PC-9 (cell line): ENCODE measurements at regions not wholly inside any gene's neighbourhood (a gene's known extent, or its start where the extent isn't known, plus 50 kb on each side); places are given as distances from the start of the nearest gene placed in this dataset.

ENCODE experiments used
- BruUV-seq: library from RNA; stranded (reverse); fragments of 400-500 nt; replicated peaks from 2 replicates; lab custom pipeline; 2021; lab: Mats Ljungman, UMichigan
- CTCF ChIA-PET: fragments of 300-600 bp; sonication (Branson Sonifier 250); formaldehyde crosslinking; loops from one replicate; lab custom pipeline; 2022; ENCODE audit warnings: antibody characterized with exemption; lab: Charles Lee
- POLR2A ChIA-PET: fragments of 300-600 bp; sonication (Branson Sonifier 250); formaldehyde crosslinking; loops from one replicate; lab custom pipeline; 2022; ENCODE audit warnings: antibody characterized with exemption; ENCODE audit not compliant: unreplicated experiment; lab: Charles Lee
- DNase-seq, 2 experiments: peaks; one replicate each; pipeline versions ENCODE4 v3.0.0 to v3.0.0-alpha.2; 2015 to 2022; ENCODE audit warnings: mixed read lengths in 1 of 2
- H2AFZ ChIP-seq: fragments of 200-600 bp; sonication (generic); 2 replicates; pipeline ENCODE4 v1.8.1; 2017; ENCODE audit warnings: antibody characterized with exemption
- H3F3A ChIP-seq: fragments of 200-600 bp; sonication (generic); 2 replicates; pipeline ENCODE4 v1.8.1; 2017; ENCODE audit warnings: antibody characterized with exemption, mild to moderate bottlenecking, low read depth; ENCODE audit not compliant: insufficient read depth
- H3K27ac ChIP-seq: fragments of 200-600 bp; sonication (generic); 2 replicates; pipeline ENCODE4 v1.6.1; 2016; ENCODE audit warnings: mixed run types
- H3K27me3 ChIP-seq: fragments of 200-600 bp; sonication (generic); 2 replicates; pipeline ENCODE4 v1.6.1; 2016; ENCODE audit warnings: low read depth, mixed run types; ENCODE audit not compliant: insufficient read depth
- H3K36me3 ChIP-seq: fragments of 200-600 bp; sonication (generic); 2 replicates; pipeline ENCODE4 v1.6.1; 2016; ENCODE audit warnings: low read depth, mixed run types
- H3K4me1 ChIP-seq: fragments of 200-600 bp; sonication (generic); replicated peaks from 2 replicates; pipeline ENCODE4 v1.6.1; 2016; ENCODE audit warnings: mixed run types; ENCODE audit not compliant: insufficient read depth
- H3K4me2 ChIP-seq: fragments of 200-600 bp; sonication (generic); 2 replicates; pipeline ENCODE4 v1.6.1; 2017; ENCODE audit warnings: mixed run types
- H3K4me3 ChIP-seq: fragments of 200-600 bp; sonication (generic); 2 replicates; pipeline ENCODE4 v1.6.1; 2016; ENCODE audit warnings: mixed run types
- H3K79me2 ChIP-seq: fragments of 200-600 bp; sonication (generic); 2 replicates; pipeline ENCODE4 v1.6.1; 2017; ENCODE audit warnings: low read depth, mixed run types
- H3K9me2 ChIP-seq: fragments of 200-600 bp; sonication (generic); 2 replicates; pipeline ENCODE4 v1.8.1; 2017; ENCODE audit warnings: mild to moderate bottlenecking; ENCODE audit not compliant: insufficient read depth
- H3K9me3 ChIP-seq: fragments of 200-600 bp; sonication (generic); 2 replicates; pipeline ENCODE4 v1.8.1; 2016; ENCODE audit warnings: low read depth; ENCODE audit not compliant: insufficient read depth
- H4K20me1 ChIP-seq: fragments of 200-600 bp; sonication (generic); 2 replicates; pipeline ENCODE4 v1.8.1; 2017; ENCODE audit not compliant: insufficient read depth
- EZH2 ChIP-seq: fragments of 200-600 bp; sonication (generic); IDR thresholded peaks from 2 replicates; pipeline ENCODE4 v1.8.0; 2017; ENCODE audit warnings: antibody characterized with exemption, low read depth
- intact Hi-C: fragments of 100-400 bp; cut with micrococcal nuclease; formaldehyde crosslinking; loops from one replicate; pipeline ENCODE4 v1.10.0; 2022; ENCODE audit not compliant: unreplicated experiment
- TF ChIP-seq, protein P1 (sequence below): fragments of 200-600 bp; sonication (generic); conservative IDR thresholded peaks from 2 replicates; pipeline ENCODE4 v1.6.1; 2017; ENCODE audit warnings: mixed run types, antibody characterized with exemption, mild to moderate bottlenecking, moderate library complexity

GRCh38 chr9:78383130-78383529, 86.2 kb downstream of the PSAT1 start:
- Histone ChIP-seq H3K9me2 (no peaks in the 10 kb centered on the region), H4K20me1 (no peaks in the 10 kb centered on the region), H3K4me2 (no peak overlapping the region), H3K79me2 (no peaks in the 10 kb centered on the region), H3K9me3 (no peaks in the 10 kb centered on the region), H3K27ac (no peak overlapping the region), H3F3A (no peaks in the 10 kb centered on the region), H3K36me3 (no peaks in the 10 kb centered on the region), H2AFZ (no peak overlapping the region), H3K27me3 (no peaks in the 10 kb centered on the region), H3K4me1 (no peaks in the 10 kb centered on the region), H3K4me3 (no peak overlapping the region)
- intact Hi-C loops, result no loop called here
- ChIA-PET POLR2A (no interaction called here), CTCF (no interaction called here)
- no peak for DNase-seq
- BruUV-seq, result no TSS peak
- TF ChIP-seq EZH2, result no peak
- TF ChIP-seq, protein P1, sequence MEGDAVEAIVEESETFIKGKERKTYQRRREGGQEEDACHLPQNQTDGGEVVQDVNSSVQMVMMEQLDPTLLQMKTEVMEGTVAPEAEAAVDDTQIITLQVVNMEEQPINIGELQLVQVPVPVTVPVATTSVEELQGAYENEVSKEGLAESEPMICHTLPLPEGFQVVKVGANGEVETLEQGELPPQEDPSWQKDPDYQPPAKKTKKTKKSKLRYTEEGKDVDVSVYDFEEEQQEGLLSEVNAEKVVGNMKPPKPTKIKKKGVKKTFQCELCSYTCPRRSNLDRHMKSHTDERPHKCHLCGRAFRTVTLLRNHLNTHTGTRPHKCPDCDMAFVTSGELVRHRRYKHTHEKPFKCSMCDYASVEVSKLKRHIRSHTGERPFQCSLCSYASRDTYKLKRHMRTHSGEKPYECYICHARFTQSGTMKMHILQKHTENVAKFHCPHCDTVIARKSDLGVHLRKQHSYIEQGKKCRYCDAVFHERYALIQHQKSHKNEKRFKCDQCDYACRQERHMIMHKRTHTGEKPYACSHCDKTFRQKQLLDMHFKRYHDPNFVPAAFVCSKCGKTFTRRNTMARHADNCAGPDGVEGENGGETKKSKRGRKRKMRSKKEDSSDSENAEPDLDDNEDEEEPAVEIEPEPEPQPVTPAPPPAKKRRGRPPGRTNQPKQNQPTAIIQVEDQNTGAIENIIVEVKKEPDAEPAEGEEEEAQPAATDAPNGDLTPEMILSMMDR, result no peak

DNA sequence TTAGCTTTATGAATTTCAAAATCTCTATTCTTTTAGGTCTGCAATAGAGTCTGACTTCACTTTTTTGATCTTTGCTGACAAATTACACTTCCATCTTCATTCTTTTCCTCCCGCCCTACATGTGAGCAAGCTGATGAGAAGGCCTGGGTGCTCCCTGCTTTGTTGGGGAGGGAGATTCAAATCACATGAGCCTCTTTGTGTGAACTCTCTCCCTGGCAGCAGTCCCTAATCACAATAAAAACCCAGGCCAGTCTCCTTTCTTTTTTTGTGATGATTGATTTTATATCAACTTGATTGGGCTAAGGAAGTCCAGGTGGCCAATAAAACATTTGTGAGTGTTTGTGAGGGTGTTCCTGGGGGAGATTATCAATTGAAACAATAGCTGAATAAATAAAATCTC, 89.4 kb downstream of the PSAT1 start:
- no peaks in the 10 kb centered on the region for H3K36me3 ChIP-seq
- no peak overlapping the region for H3K4me3 ChIP-seq
- 0 out of 2 replicates have a peak, but pooled peaks cover 5% of the 10 kb centered on the region for H3K27me3 ChIP-seq
- no peaks in the 10 kb centered on the region for H3F3A ChIP-seq
- TF ChIP-seq, protein P1, result no peak
- no peak for TF ChIP-seq EZH2
- no TSS peak for BruUV-seq
- no peaks in the 10 kb centered on the region for H3K4me1 ChIP-seq
- H4K20me1 ChIP-seq, result no peaks in the 10 kb centered on the region
- intact Hi-C loops, result no loop called here
- H3K9me2 ChIP-seq, result no peaks in the 10 kb centered on the region
- H3K4me2 ChIP-seq, result no peak overlapping the region
- ChIA-PET POLR2A (no interaction called here), CTCF (no interaction called here)
- H2AFZ ChIP-seq, result no peak overlapping the region
- H3K79me2 ChIP-seq, result no peaks in the 10 kb centered on the region
- no peak for DNase-seq
- H3K27ac ChIP-seq, result no peak overlapping the region
- no peaks in the 10 kb centered on the region for H3K9me3 ChIP-seq

DNA sequence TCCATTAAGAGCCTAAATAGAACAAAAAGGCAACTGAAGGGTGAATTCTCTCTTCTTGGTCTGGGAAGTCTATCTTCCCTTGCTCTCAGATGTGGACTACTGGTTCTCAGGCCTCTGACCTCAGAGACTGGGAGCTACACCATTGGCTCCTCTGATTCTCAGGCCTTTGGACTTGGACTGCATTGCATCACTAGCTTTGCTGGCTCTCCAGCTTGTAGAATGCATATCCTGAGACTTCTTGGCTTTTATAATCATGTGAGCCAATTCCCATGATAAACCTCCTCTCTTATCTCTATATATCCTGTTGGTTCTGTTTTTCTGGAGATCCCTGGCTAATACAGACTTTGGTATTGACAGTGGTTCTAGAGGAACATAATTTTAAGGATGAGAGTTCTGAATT, 89.8 kb downstream of the PSAT1 start:
- POLR2A ChIA-PET, result no interaction called here
- no peak overlapping the region for H2AFZ ChIP-seq

More for the DNA sequence above, 89.8 kb downstream of the PSAT1 start:
- H3F3A ChIP-seq, result no peaks in the 10 kb centered on the region
- H3K9me3 ChIP-seq, result no peaks in the 10 kb centered on the region
- H3K27ac ChIP-seq, result no peak overlapping the region
- TF ChIP-seq EZH2, result no peak
- TF ChIP-seq, protein P1, result no peak
- H3K27me3 ChIP-seq, result 0 out of 2 replicates have a peak, but pooled peaks cover 5% of the 10 kb centered on the region
- DNase-seq, result no peak
- H4K20me1 ChIP-seq, result no peaks in the 10 kb centered on the region
- CTCF ChIA-PET, result no interaction called here
- no peaks in the 10 kb centered on the region for H3K36me3 ChIP-seq
- no peaks in the 10 kb centered on the region for H3K4me1 ChIP-seq
- no peaks in the 10 kb centered on the region for H3K9me2 ChIP-seq
- no peak overlapping the region for H3K4me3 ChIP-seq
- BruUV-seq, result no TSS peak
- no peaks in the 10 kb centered on the region for H3K79me2 ChIP-seq
- intact Hi-C loops, result no loop called here
- no peak overlapping the region for H3K4me2 ChIP-seq
